GM21447 (cell line): ENCODE measurements at regions not wholly inside any gene's neighbourhood (a gene's known extent, or its start where the extent isn't known, plus 50 kb on each side); places are given as distances from the start of the nearest gene placed in this dataset.

ENCODE experiments used
- ATAC-seq: cut with Tn5 transposase; IDR thresholded peaks from one replicate; pipeline ENCODE4 v1.9.1; 2021; ENCODE audit not compliant: unreplicated experiment

DNA sequence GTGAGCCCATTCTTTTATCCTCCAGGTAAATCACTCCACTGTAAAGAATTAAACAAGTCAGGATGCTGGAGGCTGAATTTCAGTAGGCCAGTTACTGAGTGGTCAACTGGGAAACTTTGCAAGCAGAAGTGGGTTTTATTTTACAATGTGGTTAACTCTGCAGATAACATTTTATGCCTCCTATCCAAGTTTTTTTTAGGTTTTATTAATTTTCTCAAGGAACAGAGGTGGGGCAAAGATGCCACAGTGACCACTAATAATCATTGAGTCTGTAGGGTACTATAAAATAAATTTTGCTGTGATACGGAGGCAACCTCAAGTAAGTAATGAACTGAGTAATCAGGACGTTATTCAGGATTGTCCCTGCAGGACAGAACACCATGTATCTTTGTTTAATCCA lies 599.9 kb downstream of the METTL15 start:
- ATAC-seq: no peak

DNA sequence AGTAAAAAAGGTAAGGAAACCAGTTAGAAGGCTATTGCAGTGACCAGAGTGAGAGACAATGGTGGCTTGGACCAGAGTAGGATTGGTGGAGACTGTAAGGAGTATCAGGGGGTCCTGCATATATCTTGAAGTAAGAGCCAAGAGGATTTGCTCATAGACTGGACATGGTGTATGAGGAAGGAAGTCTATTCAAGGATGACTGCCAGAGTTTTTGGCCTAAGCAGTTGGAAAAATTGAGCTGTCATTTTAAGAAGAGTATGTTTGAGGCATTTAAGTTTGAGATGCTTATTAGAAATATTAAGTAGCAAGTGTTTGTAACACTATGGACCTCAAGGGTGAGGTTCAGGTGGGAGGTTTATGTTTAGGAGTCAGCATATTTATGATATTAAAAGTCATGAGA lies 596.6 kb downstream of the METTL15 start:
- ATAC-seq: no peak

GRCh38 chr11:28703371-28703770 lies 595.2 kb downstream of the METTL15 start:
- no peak for ATAC-seq

- ATAC-seq: no peak
Observed at GRCh38 chr11:28702871-28703270, 594.7 kb downstream of the METTL15 start.

GRCh38 chr11:28702450-28702790 lies 594.2 kb downstream of the METTL15 start:
- no peak for ATAC-seq

DNA sequence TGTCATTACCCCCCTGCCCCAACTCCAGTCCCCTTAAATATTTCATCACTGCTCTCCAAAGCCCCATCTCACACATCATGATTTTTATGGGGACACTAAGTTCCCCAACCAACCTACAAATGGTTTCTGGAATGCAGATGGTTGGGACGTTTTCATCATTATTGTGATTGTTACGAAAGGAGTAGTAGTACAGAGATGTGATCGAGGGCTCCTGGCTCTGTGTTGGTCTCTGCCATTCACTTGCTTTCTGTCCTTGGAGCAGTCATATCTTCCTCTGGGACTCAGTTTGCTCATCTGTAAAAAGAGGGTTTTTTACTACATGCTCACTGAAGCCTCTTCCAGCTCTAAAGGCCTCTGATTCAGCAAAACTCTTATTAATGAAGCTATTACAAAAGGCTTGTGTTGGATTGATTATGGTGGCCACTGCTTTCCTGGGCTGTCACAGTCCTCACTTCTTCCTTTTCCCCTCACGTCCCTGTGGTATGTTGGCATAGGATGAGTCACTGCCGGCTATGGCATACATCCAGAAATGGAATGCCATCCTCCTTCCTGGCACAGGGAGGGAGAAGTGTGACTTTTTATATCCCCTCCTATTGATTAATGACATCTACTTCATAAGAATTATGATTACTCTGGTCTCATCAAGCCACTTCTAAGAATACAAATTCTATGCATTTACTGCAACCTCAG lies 593.7 kb downstream of the METTL15 start:
- ATAC-seq: no peak

DNA sequence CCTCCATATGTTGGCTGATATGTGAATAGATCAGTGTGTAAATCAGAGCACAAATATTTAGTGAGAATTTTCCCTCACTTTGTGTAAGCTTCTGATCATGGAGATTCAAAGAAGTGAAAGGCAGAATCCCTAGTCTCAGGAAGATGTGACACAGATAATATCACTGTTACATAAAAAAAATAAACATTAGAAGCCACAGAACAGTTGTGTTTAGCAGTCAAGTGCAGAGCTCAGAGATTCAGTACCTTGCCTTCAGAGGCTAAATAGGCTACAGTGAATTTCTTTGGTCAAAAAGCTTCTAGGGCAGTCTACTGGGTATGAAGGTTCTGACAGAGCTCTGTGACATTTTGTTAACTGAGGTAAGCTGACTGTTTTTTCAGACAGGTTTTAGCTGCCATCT lies 591.5 kb downstream of the METTL15 start:
- ATAC-seq: no peak

- no peak for ATAC-seq
Observed at GRCh38 chr11:28697920-28698827, 590.0 kb downstream of the METTL15 start.

DNA sequence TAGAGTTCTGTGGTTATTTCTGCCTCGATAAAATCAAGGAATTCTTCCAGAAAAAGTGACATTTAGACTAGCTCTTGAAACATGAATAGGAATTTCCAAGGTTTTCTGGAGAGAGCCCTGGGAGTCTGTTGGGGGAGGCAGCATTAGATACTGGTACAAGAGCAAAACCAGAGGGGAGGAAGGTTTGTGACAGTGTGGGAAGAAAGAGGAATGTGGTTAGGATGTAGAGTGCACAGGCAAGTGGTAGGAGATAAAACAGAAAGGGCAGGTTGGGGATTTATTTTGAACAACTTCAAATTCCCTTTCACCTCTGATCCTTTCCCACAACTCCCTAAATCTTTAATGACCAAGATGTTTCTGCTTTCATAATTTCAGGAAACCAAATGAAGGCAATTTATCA lies 588.4 kb downstream of the METTL15 start:
- no peak for ATAC-seq

GRCh38 chr11:28690746-28691145 lies 582.6 kb downstream of the METTL15 start:
- ATAC-seq: no peak

GRCh38 chr11:28684011-28684586 lies 575.9 kb downstream of the METTL15 start:
- ATAC-seq: no peak

DNA sequence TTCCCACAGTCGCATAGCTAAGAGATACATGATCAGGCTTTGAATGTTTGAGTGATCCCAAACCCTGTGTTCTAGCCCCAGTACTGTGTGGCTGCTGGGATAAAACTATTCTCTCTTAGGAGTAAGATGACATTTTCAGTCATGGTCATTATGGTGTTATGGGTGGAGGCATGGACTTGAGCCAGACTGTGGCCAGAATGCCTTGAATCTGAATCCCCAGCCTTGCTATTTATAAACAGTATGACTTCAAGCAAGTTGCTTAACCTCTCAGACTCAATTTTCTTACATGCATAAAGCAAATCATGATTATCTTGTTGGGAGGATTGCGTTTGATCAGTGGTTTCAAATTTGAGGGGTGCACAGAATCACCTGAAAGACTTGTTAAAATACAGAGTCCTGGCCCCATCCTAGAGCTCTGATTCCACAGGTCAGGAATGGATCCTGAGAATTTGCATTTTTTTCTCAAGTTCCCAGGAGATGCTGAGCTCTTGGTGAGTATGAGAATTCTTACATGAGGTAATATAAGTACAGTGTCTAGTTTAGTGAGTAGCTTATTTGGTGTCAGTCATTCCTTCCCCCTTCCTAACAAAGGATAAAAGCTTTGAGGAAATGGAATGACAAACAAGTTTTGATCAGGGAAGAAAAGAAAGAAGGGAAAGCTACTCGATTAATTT lies 571.7 kb downstream of the METTL15 start:
- ATAC-seq: no peak

DNA sequence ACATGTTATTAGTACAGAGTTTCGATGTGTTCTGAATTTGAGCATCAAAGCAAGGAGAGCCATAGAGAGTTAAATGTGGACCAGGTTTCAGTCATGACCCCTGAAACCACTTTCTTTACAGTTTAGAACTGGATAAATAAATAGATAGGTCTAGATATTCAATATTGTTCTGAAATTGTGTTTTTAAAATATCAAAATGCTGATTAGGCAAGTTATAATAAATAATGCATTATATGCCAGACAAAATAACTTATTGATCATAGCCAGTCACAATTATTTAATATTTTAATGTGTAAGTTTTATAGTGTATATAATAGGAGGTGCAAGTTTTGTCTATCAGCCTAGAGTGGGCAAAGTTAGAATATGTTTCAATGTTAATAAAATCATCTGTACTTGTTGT lies 569.5 kb downstream of the METTL15 start:
- ATAC-seq: no peak

DNA sequence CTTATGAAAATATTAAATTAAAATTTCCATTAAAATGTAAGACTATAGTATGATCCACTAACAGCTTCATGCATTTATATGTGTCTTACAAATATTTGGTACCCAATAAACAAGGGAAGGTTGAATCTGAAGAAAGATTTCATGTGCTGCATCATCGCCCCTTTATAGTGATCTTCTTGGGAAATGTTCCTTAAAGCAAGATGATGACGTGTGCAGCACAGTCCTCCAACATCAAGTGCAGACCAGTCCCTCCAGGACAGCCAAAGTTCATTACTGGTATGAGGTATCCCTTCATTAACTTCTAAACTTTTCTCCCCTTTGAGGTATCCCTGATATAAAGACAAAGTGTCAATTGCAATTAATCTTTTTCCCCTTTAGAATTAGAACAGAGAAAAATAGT lies 567.0 kb downstream of the METTL15 start:
- ATAC-seq: no peak

- ATAC-seq: no peak
Observed at GRCh38 chr11:28674433-28675103, 566.4 kb downstream of the METTL15 start.

GRCh38 chr11:28673691-28674432 lies 565.7 kb downstream of the METTL15 start:
- ATAC-seq: no peak

DNA sequence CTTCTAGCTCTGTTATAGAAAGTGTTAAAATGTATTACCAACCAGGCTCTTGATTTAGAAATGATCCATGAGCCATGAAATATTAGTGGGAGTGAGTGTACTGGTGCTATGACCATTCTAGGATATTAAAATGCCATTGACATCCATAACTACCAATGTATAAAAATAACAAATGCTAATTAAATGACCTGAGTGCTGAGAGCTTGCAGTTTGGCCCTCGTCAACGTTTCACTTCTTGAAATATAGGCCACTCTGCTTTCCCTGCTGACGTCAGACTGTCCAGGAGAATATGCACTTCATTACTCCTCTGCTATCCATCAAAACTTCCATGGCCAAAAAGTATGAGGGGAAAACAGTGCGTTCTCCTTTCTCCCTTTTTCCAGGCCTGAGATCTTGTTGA lies 563.1 kb downstream of the METTL15 start:
- no peak for ATAC-seq

DNA sequence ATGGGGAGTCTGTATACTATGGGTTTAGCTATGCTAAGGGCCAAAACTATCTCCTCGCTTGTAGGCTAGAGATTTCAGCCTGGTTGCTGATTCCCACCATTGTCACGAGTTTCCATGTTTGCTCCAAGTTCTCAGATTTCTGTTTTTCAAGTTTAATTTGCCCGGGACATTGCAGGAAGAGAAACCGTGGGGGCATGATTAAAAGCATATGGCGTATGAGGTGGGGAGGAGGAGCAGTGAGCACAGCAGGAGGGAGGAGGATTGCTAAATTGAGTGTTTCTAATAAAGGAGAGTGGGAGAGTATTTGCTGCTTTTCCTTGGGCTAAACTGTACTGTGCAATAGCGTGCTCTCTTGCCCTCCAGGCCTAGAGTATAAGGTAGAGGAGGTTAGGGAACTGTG lies 558.4 kb downstream of the METTL15 start:
- no peak for ATAC-seq

DNA sequence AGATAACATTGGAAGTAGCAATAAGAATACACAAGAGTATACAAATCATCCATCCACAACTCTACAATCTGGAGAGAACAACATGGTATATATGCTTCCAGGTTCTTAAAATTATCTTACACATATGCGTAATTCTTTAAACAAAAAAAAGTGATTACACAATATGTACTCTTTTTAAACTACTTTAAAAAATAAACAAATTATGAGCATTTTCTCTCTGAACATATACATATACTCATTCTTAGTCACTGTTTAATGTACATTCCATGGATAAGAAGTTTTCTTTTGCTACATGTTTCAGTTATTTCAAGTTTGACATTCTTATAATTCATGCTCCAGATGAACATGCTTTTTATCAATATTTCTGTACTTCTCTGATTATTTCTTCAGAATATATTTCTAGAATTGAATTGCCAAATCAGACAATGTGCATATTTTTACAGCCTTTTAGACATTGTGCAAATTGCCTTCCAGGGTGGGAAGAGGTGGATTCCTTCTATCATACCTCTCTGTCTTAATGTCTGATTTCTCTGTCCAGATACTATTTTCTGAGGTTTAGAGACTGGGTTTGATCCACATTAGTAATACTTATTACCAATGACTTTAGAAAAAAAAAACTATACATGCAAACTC lies 551.6 kb downstream of the METTL15 start:
- ATAC-seq: no peak
